ENCODE measurements at regions not wholly inside any gene's neighbourhood (a gene's known extent, or its start where the extent isn't known, plus 50 kb on each side); places are given as distances from the start of the nearest gene placed in this dataset.

DNA sequence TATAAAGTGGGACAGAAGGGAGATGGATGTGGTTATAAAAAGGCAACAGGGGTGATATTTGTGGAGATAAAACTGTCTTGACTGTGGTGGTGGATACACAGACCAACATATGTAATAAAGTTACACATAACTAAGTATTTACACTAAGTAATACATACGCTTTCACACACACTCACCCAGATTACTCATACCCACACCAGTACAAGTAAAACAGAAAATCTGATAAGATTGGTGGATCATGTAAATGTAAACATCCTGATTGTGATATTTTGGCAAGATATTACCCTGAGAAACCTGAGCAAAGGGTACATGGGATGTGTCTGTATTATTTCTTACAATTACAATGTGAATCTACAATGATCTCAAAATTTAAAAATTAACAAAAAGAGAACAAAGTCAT, 53.3 kb upstream of the SLIT3 start:
- Histone ChIP-seq H2AK5ac (ENCODE audit: low read length, severe bottlenecking) (no peak overlapping the region), H2BK5ac (ENCODE audit: low read depth, low read length, poor library complexity, severe bottlenecking) (no peak overlapping the region), H3K27ac (ENCODE audit: low read length, poor library complexity, severe bottlenecking) (no peak overlapping the region), H2AFZ (ENCODE audit: low read depth, low read length) (no peak overlapping the region), H3K18ac (ENCODE audit: low read depth in 1 of 2, low read length in 2 of 2) (no peak overlapping the region), H3K79me1 (replicated peaks; ENCODE audit: low read length, poor library complexity, severe bottlenecking) (no peaks in the 10 kb centered on the region), H3K4me1 (ENCODE audit: control insufficient read depth, insufficient read depth, low read depth, low read length) (no peaks in the 10 kb centered on the region), H4K91ac (ENCODE audit: low read length) (no peak overlapping the region), H3K9me3 (ENCODE audit: control insufficient read depth, low read length) (no peaks in the 10 kb centered on the region), H2BK120ac (ENCODE audit: low read depth, low read length) (no peak overlapping the region), H3K23ac (ENCODE audit: low read length in 2 of 2) (no peak overlapping the region), H2BK15ac (ENCODE audit: low read depth, poor library complexity, severe bottlenecking) (no peak overlapping the region), H2BK12ac (ENCODE audit: low read length in 2 of 2) (no peak overlapping the region), H3K4me3 (ENCODE audit: insufficient read depth in 1 of 2, low read depth in 1 of 2, low read length in 2 of 2) (no peak overlapping the region), H3K14ac (ENCODE audit: low read length in 2 of 2) (no peak overlapping the region), H3K9ac (ENCODE audit: low read length) (no peak overlapping the region), H3K36me3 (ENCODE audit: control insufficient read depth in 1 of 2, insufficient read depth in 2 of 2, low read depth in 1 of 2, low read length in 2 of 2) (no peaks in the 10 kb centered on the region), H3K4ac (ENCODE audit: low read depth in 1 of 2, low read length in 2 of 2) (no peak overlapping the region), H3K27me3 (ENCODE audit: control insufficient read depth in 1 of 2, insufficient read depth in 1 of 2, low read length in 2 of 2) (no peaks in the 10 kb centered on the region), H4K8ac (ENCODE audit: low read length) (no peak overlapping the region), H3K4me2 (ENCODE audit: low read length, poor library complexity, severe bottlenecking) (no peak overlapping the region)
- no CpG with 5 or more reads among the region's 1 CpG for WGBS
- peak; percentile 42 for DNase-seq

DNA sequence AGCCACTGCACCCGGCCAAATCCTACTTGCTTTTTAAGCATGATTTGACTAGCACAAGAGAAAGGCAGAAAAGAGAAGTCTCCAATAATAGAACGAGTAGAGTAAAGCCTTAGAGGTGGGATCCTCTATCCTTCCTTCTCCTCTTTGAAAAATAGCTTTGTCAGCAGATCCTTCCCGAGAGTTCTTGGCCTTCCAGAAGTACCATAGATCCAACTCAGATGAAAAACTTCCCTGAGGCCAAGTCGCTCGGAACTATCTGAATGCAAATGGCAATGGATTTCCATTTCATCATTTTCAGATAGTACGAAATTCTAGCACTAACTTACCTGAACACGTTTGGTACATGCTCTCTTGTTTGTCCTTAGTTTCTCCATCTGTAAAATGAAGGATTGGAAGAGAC, 52.0 kb upstream of the SLIT3 start:
- no peak overlapping the region for H3K18ac ChIP-seq (ENCODE audit: low read depth in 1 of 2, low read length in 2 of 2)
- no peaks in the 10 kb centered on the region for H3K4me1 ChIP-seq (ENCODE audit: control insufficient read depth, insufficient read depth, low read depth, low read length)
- H3K79me1 ChIP-seq (replicated peaks; ENCODE audit: low read length, poor library complexity, severe bottlenecking), result no peaks in the 10 kb centered on the region
- H3K27me3 ChIP-seq (ENCODE audit: control insufficient read depth in 1 of 2, insufficient read depth in 1 of 2, low read length in 2 of 2), result no peaks in the 10 kb centered on the region
- no peak overlapping the region for H4K91ac ChIP-seq (ENCODE audit: low read length)
- H2BK5ac ChIP-seq (ENCODE audit: low read depth, low read length, poor library complexity, severe bottlenecking), result no peak overlapping the region
- H3K4ac ChIP-seq (ENCODE audit: low read depth in 1 of 2, low read length in 2 of 2), result no peak overlapping the region
- no peak overlapping the region for H3K9ac ChIP-seq (ENCODE audit: low read length)
- no peak overlapping the region for H2AFZ ChIP-seq (ENCODE audit: low read depth, low read length)
- WGBS, result 89% methylated on average over 7 of the region's 7 CpGs
- H2AK5ac ChIP-seq (ENCODE audit: low read length, severe bottlenecking), result no peak overlapping the region
- H2BK15ac ChIP-seq (ENCODE audit: low read depth, poor library complexity, severe bottlenecking), result no peak overlapping the region
- no peak overlapping the region for H3K23ac ChIP-seq (ENCODE audit: low read length in 2 of 2)
- H2BK120ac ChIP-seq (ENCODE audit: low read depth, low read length), result no peak overlapping the region
- no peak overlapping the region for H3K4me2 ChIP-seq (ENCODE audit: low read length, poor library complexity, severe bottlenecking)
- no peaks in the 10 kb centered on the region for H3K36me3 ChIP-seq (ENCODE audit: control insufficient read depth in 1 of 2, insufficient read depth in 2 of 2, low read depth in 1 of 2, low read length in 2 of 2)
- H3K14ac ChIP-seq (ENCODE audit: low read length in 2 of 2), result no peak overlapping the region
- no peaks in the 10 kb centered on the region for H3K9me3 ChIP-seq (ENCODE audit: control insufficient read depth, low read length)
- H3K4me3 ChIP-seq (ENCODE audit: insufficient read depth in 1 of 2, low read depth in 1 of 2, low read length in 2 of 2), result no peak overlapping the region
- H4K8ac ChIP-seq (ENCODE audit: low read length), result no peak overlapping the region
- no peak overlapping the region for H3K27ac ChIP-seq (ENCODE audit: low read length, poor library complexity, severe bottlenecking)
- no peak overlapping the region for H2BK12ac ChIP-seq (ENCODE audit: low read length in 2 of 2)
- no peak for DNase-seq

DNA sequence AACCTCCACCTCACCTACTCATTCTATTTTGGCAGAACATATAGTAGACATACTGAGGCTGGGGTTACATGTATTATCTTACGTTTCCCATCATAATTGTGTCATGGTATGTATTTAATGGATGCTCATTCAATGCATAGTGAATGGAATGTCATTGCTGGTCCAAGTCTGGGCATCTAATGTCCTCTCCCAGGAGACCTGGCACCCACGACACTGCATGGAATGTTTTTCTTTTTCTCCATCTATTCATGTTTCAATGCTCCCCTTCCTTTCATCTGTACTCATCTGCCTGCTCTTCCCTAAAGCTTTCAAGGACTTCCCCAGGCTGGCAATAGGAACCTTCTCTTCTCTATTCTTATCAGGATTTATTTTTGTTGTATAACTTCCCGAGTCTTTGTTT, 50.8 kb upstream of the SLIT3 start:
- Histone ChIP-seq H2BK120ac (ENCODE audit: low read depth, low read length) (no peak overlapping the region), H2BK12ac (ENCODE audit: low read length in 2 of 2) (no peak overlapping the region), H2AK5ac (ENCODE audit: low read length, severe bottlenecking) (no peak overlapping the region), H2BK15ac (ENCODE audit: low read depth, poor library complexity, severe bottlenecking) (no peak overlapping the region), H4K91ac (ENCODE audit: low read length) (no peak overlapping the region), H3K4me1 (ENCODE audit: control insufficient read depth, insufficient read depth, low read depth, low read length) (no peaks in the 10 kb centered on the region), H3K79me1 (replicated peaks; ENCODE audit: low read length, poor library complexity, severe bottlenecking) (no peaks in the 10 kb centered on the region), H3K27me3 (ENCODE audit: control insufficient read depth in 1 of 2, insufficient read depth in 1 of 2, low read length in 2 of 2) (no peaks in the 10 kb centered on the region), H3K4me2 (ENCODE audit: low read length, poor library complexity, severe bottlenecking) (no peak overlapping the region), H3K27ac (ENCODE audit: low read length, poor library complexity, severe bottlenecking) (no peak overlapping the region), H2AFZ (ENCODE audit: low read depth, low read length) (no peak overlapping the region), H3K4me3 (ENCODE audit: insufficient read depth in 1 of 2, low read depth in 1 of 2, low read length in 2 of 2) (no peak overlapping the region), H3K14ac (ENCODE audit: low read length in 2 of 2) (no peak overlapping the region), H2BK5ac (ENCODE audit: low read depth, low read length, poor library complexity, severe bottlenecking) (no peak overlapping the region), H3K4ac (ENCODE audit: low read depth in 1 of 2, low read length in 2 of 2) (no peak overlapping the region), H3K36me3 (ENCODE audit: control insufficient read depth in 1 of 2, insufficient read depth in 2 of 2, low read depth in 1 of 2, low read length in 2 of 2) (no peaks in the 10 kb centered on the region), H3K9me3 (ENCODE audit: control insufficient read depth, low read length) (no peaks in the 10 kb centered on the region), H3K9ac (ENCODE audit: low read length) (no peak overlapping the region), H4K8ac (ENCODE audit: low read length) (no peak overlapping the region), H3K18ac (ENCODE audit: low read depth in 1 of 2, low read length in 2 of 2) (no peak overlapping the region), H3K23ac (ENCODE audit: low read length in 2 of 2) (no peak overlapping the region)
- WGBS, result 82% methylated on average over 2 of the region's 3 CpGs
- DNase-seq, result no peak

DNA sequence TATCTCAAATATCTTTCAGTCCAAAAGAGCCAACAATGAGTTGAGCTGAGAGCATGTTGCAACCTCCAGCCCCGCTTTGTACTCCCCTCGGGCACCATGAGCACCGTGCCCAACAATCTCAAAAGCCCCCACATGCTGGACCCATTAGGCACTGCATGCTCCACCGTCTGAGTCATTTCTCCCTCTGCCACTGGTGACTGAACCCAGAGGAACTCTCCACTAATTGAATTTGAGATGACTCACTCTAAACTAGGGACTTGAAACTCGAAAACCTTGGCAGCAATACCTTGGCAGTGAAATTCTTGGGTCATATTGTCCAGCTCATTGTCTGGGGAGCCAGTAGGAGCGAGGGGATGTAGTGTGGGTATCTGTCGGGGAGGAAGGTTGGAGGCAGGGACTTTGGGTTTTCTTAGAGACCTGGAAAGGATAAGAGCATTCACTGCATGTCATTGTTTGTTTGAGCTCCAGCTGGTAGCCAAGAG, 49.9 kb upstream of the SLIT3 start:
- Histone ChIP-seq H3K4me1 (ENCODE audit: control insufficient read depth, insufficient read depth, low read depth, low read length) (no peaks in the 10 kb centered on the region), H2AFZ (ENCODE audit: low read depth, low read length) (no peak overlapping the region), H3K9ac (ENCODE audit: low read length) (peak overlapping the region; percentile 59), H3K36me3 (ENCODE audit: control insufficient read depth in 1 of 2, insufficient read depth in 2 of 2, low read depth in 1 of 2, low read length in 2 of 2) (no peaks in the 10 kb centered on the region), H4K8ac (ENCODE audit: low read length) (no peak overlapping the region), H2BK5ac (ENCODE audit: low read depth, low read length, poor library complexity, severe bottlenecking) (no peak overlapping the region), H3K9me3 (ENCODE audit: control insufficient read depth, low read length) (no peaks in the 10 kb centered on the region), H2BK12ac (ENCODE audit: low read length in 2 of 2) (no peak overlapping the region), H4K91ac (ENCODE audit: low read length) (no peak overlapping the region), H3K18ac (ENCODE audit: low read depth in 1 of 2, low read length in 2 of 2) (no peak overlapping the region), H2BK120ac (ENCODE audit: low read depth, low read length) (no peak overlapping the region), H3K4me2 (ENCODE audit: low read length, poor library complexity, severe bottlenecking) (no peak overlapping the region), H3K23ac (ENCODE audit: low read length in 2 of 2) (no peak overlapping the region), H3K27me3 (ENCODE audit: control insufficient read depth in 1 of 2, insufficient read depth in 1 of 2, low read length in 2 of 2) (no peaks in the 10 kb centered on the region), H3K14ac (ENCODE audit: low read length in 2 of 2) (no peak overlapping the region), H3K27ac (ENCODE audit: low read length, poor library complexity, severe bottlenecking) (peak overlapping the region; percentile 20), H3K79me1 (replicated peaks; ENCODE audit: low read length, poor library complexity, severe bottlenecking) (no peaks in the 10 kb centered on the region), H3K4me3 (ENCODE audit: insufficient read depth in 1 of 2, low read depth in 1 of 2, low read length in 2 of 2) (no peak overlapping the region), H2BK15ac (ENCODE audit: low read depth, poor library complexity, severe bottlenecking) (no peak overlapping the region), H3K4ac (ENCODE audit: low read depth in 1 of 2, low read length in 2 of 2) (no peak overlapping the region), H2AK5ac (ENCODE audit: low read length, severe bottlenecking) (no peak overlapping the region)
- DNase-seq, result peak; percentile 76
- WGBS, result 10% methylated on average over 7 of the region's 7 CpGs

Data from mesenchymal stem cell (in vitro differentiated cells and primary cell).